ENCODE measurements at regions not wholly inside any gene's neighbourhood (a gene's known extent, or its start where the extent isn't known, plus 50 kb on each side); places are given as distances from the start of the nearest gene placed in this dataset.

GRCh38 chr5:56329652-56330051 lies 96.5 kb upstream of the ANKRD55 start:
- H3K27ac ChIP-seq = no peak overlapping the region

GRCh38 chr5:56328753-56329560 lies 95.8 kb upstream of the ANKRD55 start:
- POLR2A ChIA-PET (ENCODE audit: low non-redundant PET) = no interaction called here
- CTCF ChIA-PET = interaction anchor here (0.6 to 1.0 kb wide), 3 partner anchors 8 to 215 kb away, joined by 3 read pairs; no protein-coding TSS in a partner anchor
- peak; percentile 62 for DNase-seq (ENCODE audit: low spot score)
- TF ChIP-seq CTCF (conservative IDR thresholded peaks at IDR 0.05; ENCODE audit: low read depth) = no peak
- no peak overlapping the region for H3K27ac ChIP-seq

More at GRCh38 chr5:56329652-56330051, 96.5 kb upstream of the ANKRD55 start:
- ChIA-PET POLR2A (ENCODE audit: low non-redundant PET) (no interaction called here), CTCF (interaction anchor here (0.6 kb wide), 1 partner anchor 60 kb away, joined by 3 read pairs; no protein-coding TSS in a partner anchor)
- no peak for TF ChIP-seq CTCF (conservative IDR thresholded peaks at IDR 0.05; ENCODE audit: low read depth)
- DNase-seq (ENCODE audit: low spot score) = no peak

DNA sequence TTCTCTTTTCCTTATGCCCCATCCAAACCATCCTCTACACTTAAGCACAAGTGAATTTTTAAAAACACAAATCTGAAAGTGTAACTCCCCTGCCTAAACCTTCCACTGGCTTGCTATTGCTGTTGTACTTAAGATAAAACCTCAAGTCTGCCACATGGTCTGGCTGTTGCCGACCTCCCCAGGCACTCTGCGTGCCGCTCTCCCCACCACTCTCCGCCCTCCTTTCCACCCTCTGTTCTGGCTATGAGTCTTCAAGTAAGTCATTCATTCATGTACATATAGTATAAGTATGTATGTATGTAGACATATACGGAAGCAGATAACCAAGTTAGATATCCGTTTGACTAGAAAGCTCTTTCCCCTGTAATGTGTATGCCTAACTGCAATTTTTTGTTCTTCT lies 94.7 kb upstream of the ANKRD55 start:
- no peak overlapping the region for H3K27ac ChIP-seq
- no peak for DNase-seq (ENCODE audit: low spot score)
- ChIA-PET POLR2A (ENCODE audit: low non-redundant PET) (no interaction called here), CTCF (interaction anchor here (0.6 kb wide), 1 partner anchor 216 kb away, joined by 3 read pairs; no protein-coding TSS in a partner anchor)
- no peak for TF ChIP-seq CTCF (conservative IDR thresholded peaks at IDR 0.05; ENCODE audit: low read depth)

GRCh38 chr5:56326770-56327169 lies 93.6 kb upstream of the ANKRD55 start:
- CTCF ChIA-PET = no interaction called here
- DNase-seq (ENCODE audit: low spot score) = no peak
- H3K27ac ChIP-seq = no peak overlapping the region
- no peak for TF ChIP-seq CTCF (conservative IDR thresholded peaks at IDR 0.05; ENCODE audit: low read depth)
- POLR2A ChIA-PET (ENCODE audit: low non-redundant PET) = no interaction called here

DNA sequence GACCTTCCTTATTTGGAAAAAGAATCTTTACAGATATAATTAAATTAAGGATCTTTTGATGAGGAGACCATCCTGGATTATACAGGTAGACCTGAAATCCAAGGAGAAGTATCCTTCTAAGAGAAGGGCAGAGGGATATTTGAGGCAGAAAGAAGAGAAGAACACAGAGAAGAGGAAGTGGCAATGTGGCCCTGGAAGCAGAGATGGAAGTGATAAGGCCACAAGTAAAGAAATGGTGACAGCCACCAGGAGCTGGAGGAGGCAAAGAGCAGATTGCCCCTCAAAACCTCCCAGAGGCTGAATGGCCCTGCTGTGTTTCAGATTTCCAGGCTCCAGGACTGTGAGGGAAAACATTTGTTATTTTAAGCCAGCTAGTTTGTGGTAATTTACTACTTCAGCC lies 93.0 kb upstream of the ANKRD55 start:
- no peak for TF ChIP-seq CTCF (conservative IDR thresholded peaks at IDR 0.05; ENCODE audit: low read depth)
- CTCF ChIA-PET = no interaction called here
- POLR2A ChIA-PET (ENCODE audit: low non-redundant PET) = no interaction called here
- no peak for DNase-seq (ENCODE audit: low spot score)
- no peak overlapping the region for H3K27ac ChIP-seq

DNA sequence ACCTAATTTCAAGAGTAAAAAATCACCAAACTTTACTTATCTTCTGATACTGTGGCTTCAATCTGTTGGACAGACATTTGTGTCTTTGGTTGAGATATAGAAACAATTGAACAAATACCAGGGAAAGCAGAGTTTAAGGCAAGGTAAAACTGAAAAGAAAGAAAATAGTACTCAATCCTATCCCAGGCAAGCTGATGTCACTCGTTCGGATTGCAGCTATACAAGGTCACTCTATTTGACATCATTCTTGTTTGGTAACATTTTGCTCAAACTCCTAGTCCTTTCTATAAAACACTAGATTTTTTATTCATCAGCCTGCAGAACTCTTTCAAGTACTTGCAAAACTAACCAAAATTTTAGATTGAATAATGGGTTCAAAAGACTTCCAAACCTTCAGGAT lies 91.9 kb upstream of the ANKRD55 start:
- no peak for DNase-seq (ENCODE audit: low spot score)
- CTCF ChIA-PET = interaction anchor here (0.7 kb wide), 1 partner anchor 778 kb away, joined by 3 read pairs; no protein-coding TSS in a partner anchor
- POLR2A ChIA-PET (ENCODE audit: low non-redundant PET) = no interaction called here
- no peak overlapping the region for H3K27ac ChIP-seq
- TF ChIP-seq CTCF (conservative IDR thresholded peaks at IDR 0.05; ENCODE audit: low read depth) = no peak

Data from RWPE1 (cell line).